Right ventricle myocardium inferior (tissue), 1 donor: ENCODE measurements at regions not wholly inside any gene's neighbourhood (a gene's known extent, or its start where the extent isn't known, plus 50 kb on each side); places are given as distances from the start of the nearest gene placed in this dataset.
A peak's percentile ranks its signal among the peaks of the same experiment; 100 is the strongest.

ENCODE experiments used
- ATAC-seq: fragments of 200-7000 bp; cut with Tn5 transposase; one replicate; pipeline ENCODE4 v1.9.1; 2020; ENCODE audit warnings: mild to moderate bottlenecking, moderate library complexity
- DNase-seq: peaks from one replicate; pipeline ENCODE4 v3.0.0; 2021; ENCODE audit errors: missing footprints
- intact Hi-C: fragments of 100-400 bp; cut with DNase I; formaldehyde crosslinking; loops from one replicate; pipeline ENCODE4 v1.11.0; 2022
- donor health status: DM: no; HTN: yes; CAD: no; lungs with severe emphysema.

DNA sequence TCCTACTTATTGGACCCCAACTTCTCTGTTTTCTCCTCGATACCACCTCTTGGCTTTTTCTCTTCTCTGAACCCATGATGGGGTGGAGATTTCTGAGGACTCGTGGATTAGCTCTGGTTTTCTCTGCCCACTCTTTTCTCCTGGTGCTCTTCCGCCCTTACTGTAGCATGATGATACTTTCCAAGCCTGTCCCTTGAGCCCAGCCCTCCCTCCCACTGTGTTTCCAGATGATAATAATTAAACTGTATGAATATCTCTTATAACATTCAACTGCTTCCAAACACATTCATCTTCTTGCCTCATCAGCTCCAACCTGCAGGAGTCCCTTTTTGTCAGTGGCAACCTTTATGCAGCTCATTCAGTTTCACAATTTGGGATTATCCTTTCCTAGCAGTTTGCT, 494.2 kb upstream of the KLF4 start:
- ATAC-seq = no peak
- intact Hi-C loops = no loop called here

DNA sequence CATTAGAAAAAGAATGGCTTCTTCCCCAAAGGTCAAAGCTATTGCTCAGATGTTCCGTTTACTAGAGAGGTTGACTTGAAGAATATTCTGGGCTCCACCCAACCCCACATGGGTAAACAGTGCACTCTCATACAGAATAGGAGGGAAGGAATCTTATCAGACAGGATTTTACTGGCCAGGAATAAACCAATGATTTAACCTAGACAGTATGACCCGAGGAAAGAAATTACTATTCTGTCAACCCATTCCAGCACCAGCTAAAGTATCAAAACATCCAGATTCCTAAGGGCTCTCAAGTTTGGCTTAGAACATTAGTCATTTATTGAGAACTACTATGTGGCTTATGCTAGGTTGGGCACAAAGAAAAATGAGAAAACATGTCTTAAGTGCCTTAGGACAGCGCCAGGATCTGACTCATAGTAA, 493.6 kb upstream of the KLF4 start:
- ATAC-seq = peak; percentile 46
- DNase-seq = no peak
- intact Hi-C loops = no loop called here

More for the DNA sequence above, 494.2 kb upstream of the KLF4 start:
- no peak for DNase-seq

DNA sequence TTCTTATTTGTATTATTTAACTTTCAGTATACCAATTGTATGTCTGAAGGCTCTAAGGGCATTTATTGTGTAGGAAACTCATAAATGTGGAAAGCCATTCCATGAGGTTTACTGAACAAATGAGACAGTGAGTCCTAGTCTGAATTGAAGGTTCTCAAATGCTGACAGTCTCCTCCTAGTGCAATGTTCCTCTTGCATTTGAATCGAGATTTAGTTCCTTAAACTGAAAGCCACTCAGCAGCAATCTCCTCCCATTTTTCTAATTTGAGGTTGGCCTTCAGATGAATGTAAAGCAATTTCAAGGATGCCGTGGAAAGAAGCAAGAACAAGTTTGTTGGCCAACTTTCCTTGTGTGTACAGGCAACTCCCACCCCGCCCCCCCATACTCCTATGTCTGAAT, 493.2 kb upstream of the KLF4 start:
- ATAC-seq (no peak), DNase-seq (no peak)
- intact Hi-C loops = no loop called here

DNA sequence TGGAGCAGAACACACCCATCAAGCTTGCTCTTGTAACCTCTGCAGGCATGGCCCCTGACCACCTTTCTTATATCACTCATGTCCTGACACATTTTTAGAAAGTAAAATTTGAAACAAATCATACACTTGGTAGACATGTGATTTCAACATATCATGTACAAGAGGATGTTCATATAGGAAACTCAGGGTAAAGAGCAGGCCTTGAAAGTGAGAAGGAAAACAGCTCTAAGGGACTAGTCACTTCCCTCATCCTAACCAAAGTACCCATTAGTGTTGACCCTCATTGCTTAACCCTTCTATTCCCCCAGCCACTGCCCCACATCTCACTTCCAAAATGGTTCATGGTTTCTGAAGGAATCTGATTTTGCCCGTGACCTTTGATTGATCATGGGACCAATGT, 492.4 kb upstream of the KLF4 start:
- no peak for DNase-seq
- ATAC-seq = no peak
- intact Hi-C loops = no loop called here

DNA sequence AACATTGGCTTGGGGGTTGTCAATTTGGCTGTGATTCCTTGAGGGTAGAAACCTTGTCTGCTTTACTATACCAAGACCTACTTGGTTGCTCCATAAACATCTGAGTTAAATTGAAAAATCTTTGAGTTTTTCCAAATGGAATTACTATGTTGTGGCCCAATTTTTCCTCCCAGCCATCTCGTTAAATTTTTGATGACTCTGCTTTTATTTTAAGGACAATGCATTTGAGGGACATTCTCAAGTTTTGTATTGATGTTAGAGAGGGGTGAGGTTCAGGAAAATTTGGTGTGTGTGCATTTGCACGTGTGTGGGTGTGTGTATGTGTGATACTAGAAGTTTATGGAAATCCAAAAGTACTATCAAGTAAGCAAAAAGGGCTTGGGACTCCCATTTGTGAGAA, 491.4 kb upstream of the KLF4 start:
- DNase-seq = no peak
- intact Hi-C loops = no loop called here
- no peak for ATAC-seq

GRCh38 chr9:107976767-107977166, 487.2 kb upstream of the KLF4 start:
- intact Hi-C loops = loop anchor here (10.0 kb wide), 1 partner anchor 298 kb away; no protein-coding TSS in a partner anchor
- DNase-seq = peak; percentile 79

GRCh38 chr9:107975426-107976010, 485.9 kb upstream of the KLF4 start:
- intact Hi-C loops = loop anchor here (10.0 kb wide), 1 partner anchor 299 kb away; no protein-coding TSS in a partner anchor
- ATAC-seq (no peak), DNase-seq (no peak)

More at GRCh38 chr9:107976767-107977166, 487.2 kb upstream of the KLF4 start:
- ATAC-seq = peak; percentile 98

- ATAC-seq (no peak), DNase-seq (no peak)
- intact Hi-C loops = loop anchor here (10.0 kb wide), 1 partner anchor 301 kb away; no protein-coding TSS in a partner anchor
These were observed 483.9 kb upstream of the KLF4 start for GRCh38 chr9:107973451-107973850.

DNA sequence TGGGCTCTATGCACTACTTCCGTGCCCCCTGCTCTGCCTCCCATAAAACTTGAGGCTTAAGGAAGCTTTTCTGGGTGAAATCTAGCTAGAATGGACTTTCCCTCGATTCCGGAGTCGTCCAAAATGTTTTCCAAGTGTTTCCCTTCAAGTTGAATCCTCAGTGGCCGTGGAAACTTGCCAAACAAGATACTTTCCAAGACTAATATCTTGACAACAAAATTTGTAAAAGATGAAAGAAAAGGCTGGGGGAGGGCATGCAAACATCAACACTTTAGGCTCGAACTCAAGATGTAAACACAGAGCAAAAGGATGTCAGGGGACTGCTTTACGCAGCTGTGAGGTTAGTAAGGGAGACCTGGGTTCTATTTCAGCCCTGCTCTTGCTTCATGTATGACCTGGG, 482.8 kb upstream of the KLF4 start:
- intact Hi-C loops = loop anchor here (10.0 kb wide), 1 partner anchor 302 kb away; no protein-coding TSS in a partner anchor
- no peak for ATAC-seq

DNA sequence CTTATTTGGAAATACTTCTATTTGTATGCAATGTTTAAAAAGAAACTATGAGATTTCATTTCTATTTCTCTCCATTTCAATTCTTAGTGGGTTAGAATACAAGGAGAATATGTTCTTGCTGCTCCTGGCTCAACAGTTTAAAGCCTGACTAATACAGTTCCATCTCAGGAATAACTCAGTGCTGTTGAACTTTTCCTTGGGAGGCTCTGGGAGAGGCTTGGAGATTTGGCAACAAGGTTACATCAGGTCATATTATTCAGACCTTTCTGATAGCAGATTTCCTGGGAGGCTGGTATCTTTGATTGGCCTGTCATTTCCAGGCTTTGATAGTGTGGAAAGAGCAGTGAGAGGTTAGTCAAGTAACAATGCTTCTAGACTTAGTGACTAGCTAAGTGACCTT, 481.7 kb upstream of the KLF4 start:
- DNase-seq (no peak), ATAC-seq (peak; percentile 73)
- intact Hi-C loops = loop anchor here (10.0 kb wide), 1 partner anchor 304 kb away; no protein-coding TSS in a partner anchor

More for the DNA sequence above, 482.8 kb upstream of the KLF4 start:
- no peak for DNase-seq

DNA sequence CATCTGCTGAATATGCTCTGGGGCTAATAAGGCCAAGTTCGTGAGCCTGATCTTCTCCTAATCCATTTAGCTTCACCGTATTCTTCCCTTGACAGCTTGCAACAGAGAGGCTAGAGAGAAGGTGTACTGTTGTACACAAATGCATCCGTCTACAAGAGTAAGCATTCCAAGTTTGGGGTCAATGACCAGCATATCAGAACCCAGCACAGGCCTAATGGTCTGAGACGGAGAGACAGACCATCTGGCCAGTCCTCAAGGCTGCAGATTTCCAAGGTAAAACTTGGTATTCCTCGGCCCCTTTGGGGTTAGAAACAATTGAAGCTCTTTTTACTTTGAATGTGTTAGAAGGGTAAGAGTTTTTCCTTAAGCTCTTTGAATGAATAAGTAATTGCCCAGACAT, 481.2 kb upstream of the KLF4 start:
- intact Hi-C loops = loop anchor here (10.0 kb wide), 1 partner anchor 304 kb away; no protein-coding TSS in a partner anchor

DNA sequence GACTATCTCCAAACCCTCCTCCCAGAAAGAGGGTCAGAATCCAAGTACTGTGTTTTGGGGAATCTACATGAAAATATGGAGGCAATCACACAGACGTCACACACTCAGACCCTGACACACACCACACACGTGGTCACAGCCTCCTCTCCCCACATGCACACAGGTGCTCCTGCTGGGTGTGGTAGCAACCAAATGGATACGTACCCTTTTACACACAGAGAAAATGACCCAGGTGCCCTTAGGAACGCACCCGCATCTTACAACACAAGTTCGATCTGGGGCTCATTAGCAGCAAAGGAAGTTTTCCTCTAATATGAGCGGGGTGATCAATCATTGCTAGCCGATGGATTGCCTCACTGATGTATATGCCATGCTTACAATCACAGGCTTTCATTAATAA, 480.2 kb upstream of the KLF4 start:
- ATAC-seq = no peak
- no peak for DNase-seq
- intact Hi-C loops = loop anchor here (10.0 kb wide), 1 partner anchor 305 kb away; no protein-coding TSS in a partner anchor

More for the DNA sequence above, 481.2 kb upstream of the KLF4 start:
- ATAC-seq (no peak), DNase-seq (no peak)

DNA sequence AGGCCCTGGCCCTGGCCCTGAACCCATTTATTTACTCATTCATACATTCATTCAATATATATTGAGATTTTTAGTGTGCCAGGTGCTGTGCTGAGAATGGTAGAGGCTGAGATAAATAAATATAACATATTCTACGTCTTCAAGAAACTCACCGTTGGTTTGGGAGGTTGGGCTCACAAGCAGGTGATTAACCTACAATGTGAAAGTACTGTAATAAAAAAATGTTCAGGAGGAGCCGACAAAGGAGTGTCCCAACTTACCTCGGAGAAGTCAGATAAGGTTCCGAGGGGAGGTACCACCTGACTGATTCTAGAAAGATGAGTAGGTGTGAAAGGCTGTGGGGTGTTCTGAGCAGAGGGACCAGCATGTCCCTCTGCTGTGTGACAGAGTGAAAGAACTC, 479.6 kb upstream of the KLF4 start:
- intact Hi-C loops = no loop called here
- no peak for DNase-seq
- no peak for ATAC-seq

DNA sequence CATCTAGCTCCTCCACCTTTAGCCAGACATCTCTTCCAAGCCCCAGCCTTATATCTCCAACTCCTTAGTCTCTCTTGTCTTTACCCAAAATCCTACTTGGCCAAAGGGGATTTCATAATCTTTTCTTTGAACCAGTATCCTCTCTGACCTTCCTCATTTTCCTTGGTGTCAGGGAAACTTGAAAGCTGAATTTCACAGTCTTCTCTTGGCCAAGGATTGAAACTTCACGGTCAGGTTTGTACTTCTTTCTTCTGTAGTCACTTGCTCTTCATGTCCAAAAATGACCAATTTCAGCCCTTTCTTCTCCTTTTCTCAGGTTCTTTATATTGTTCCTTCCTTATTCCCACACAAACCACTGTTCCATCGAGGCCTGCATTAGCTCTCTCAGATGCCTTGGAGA, 473.7 kb upstream of the KLF4 start:
- no peak for ATAC-seq
- no peak for DNase-seq
- intact Hi-C loops = no loop called here

DNA sequence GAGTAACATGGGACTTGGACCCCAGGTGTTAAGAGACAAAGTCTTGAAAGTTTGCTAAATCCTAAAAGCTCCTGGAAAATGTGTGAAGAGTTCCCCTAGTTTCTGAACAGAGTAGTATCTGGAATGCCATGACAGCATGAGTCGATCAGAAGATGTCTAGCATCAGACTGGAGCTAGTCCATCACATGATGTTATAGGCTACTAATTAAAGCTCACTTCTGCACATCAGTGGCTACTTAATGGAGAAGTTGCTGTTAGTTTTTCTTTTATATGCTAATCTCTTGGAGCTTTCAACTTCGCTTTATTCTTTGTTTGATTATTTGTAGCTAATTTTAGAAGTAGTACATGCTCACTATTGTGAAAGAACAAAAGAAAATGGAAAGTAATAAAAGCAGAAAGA, 471.3 kb upstream of the KLF4 start:
- intact Hi-C loops = no loop called here
- no peak for DNase-seq
- no peak for ATAC-seq

DNA sequence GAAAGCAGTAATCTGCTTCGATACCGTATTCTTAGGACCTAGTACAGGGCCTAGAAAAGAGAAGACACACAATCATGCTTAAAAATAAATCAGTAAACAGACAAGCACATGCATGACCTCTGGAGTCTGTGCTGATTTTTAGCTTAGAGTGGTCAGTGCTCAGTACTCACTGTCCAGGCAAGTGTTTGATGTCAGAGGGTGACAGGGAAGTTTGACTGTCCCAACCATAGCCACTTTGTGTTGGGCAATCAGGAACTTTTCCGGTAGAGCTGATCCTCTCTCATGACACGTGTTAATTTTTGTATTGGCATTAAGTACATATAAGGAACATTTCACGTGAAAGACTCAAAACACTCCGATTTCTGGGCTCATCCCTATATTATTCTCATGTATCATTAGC, 464.7 kb upstream of the KLF4 start:
- intact Hi-C loops = no loop called here
- ATAC-seq = peak; percentile 28
- DNase-seq = no peak

DNA sequence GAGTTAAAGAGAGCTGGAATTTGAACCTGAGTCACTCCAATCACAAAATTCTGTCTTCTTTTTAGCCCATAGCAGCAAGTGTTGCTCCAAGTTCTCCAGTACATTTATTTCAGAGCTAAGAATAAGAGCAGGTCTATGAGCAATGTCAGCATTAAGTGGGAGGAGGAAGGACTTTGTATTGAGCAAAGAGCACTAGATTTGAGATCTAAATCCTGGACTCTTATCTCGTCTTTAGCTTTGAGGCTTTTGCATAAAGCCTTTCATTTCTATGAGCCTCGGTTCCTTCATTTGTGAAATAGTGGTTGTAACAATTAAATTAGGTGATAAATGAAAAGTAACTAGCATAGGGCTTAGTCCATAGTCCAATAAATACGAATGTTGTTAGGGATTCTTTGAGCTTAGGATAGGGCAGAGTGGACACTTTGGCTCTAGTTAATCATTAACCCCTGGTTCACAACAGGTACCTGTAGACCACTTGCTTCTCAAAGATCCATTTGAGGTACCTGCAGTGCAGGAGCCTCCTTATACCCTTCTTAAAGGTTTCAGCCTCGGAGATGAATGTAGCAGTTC, 464.1 kb upstream of the KLF4 start:
- intact Hi-C loops = no loop called here
- ATAC-seq (no peak), DNase-seq (no peak)

DNA sequence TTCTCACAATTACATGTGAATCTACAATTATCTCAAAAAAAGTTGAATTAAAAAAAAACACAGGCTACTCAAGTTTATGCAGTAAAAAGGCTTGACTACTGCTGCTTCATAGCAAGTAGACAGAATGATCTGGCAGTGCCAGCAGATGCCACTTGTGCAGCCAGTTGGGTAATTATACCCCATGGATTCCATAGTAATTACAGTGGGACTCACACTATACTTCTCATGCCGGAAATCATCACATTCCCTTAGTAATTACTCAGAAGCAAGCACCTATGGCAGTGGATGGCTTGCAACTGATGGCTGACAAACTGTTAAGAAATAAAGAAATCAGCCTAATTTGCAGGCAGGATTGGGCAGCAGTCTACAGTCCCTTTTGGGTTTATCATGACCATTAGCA, 463.2 kb upstream of the KLF4 start:
- intact Hi-C loops = no loop called here
- no peak for ATAC-seq
- DNase-seq = no peak

GRCh38 chr9:107951511-107951910, 461.9 kb upstream of the KLF4 start:
- no peak for DNase-seq
- ATAC-seq = no peak
- intact Hi-C loops = no loop called here

GRCh38 chr9:107949061-107949460, 459.5 kb upstream of the KLF4 start:
- intact Hi-C loops = no loop called here
- DNase-seq = no peak

DNA sequence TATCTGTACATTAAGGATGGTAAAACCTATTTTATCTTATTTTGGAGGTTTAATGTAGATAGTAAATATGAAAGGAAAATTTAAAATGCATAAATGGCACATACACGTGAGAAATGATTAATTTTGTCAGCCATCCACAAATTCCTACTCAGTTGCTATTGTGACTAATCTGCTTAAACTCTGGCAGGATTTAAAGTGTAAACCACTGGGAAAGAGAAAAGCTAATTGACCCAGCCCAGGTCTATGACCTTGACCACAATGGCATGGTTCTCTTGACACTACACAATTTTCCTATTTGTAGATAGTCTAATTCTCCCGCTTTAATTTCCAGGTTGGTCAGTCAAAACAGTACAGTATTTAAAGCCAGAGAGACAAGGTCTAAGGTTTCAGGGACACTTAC, 459.0 kb upstream of the KLF4 start:
- ATAC-seq = no peak
- intact Hi-C loops = no loop called here
- no peak for DNase-seq

More at GRCh38 chr9:107949061-107949460, 459.5 kb upstream of the KLF4 start:
- ATAC-seq = no peak
